Common myeloid progenitor, CD34-positive (primary cell): ENCODE measurements at regions not wholly inside any gene's neighbourhood (a gene's known extent, or its start where the extent isn't known, plus 50 kb on each side); places are given as distances from the start of the nearest gene placed in this dataset.

ENCODE experiments used
- CTCF ChIA-PET: fragments of 350-600 bp; sonication (Branson Sonifier 250); formaldehyde crosslinking; loops from one replicate; lab custom pipeline; 2021; ENCODE audit warnings: antibody characterized with exemption; lab: Charles Lee
- POLR2A ChIA-PET: fragments of 350-600 bp; sonication (Branson Sonifier 250); formaldehyde crosslinking; loops from one replicate; lab custom pipeline; 2021; ENCODE audit warnings: antibody characterized with exemption; lab: Charles Lee
- DNase-seq, 3 donors: peaks; one replicate each; pipeline versions ENCODE4 v3.0.0 to v3.0.0-alpha.2; 2013
- H3K27ac ChIP-seq, 2 experiments: 1 replicate in 1 of 2; 2 replicates in 1 of 2; pipeline ENCODE4 v1.7.0; 2013; ENCODE audit warnings: inconsistent platforms in 2 of 2, low read length in 2 of 2, mild to moderate bottlenecking in 2 of 2, low read depth in 1 of 2, moderate library complexity in 1 of 2; ENCODE audit not compliant: severe bottlenecking in 2 of 2, insufficient read depth in 1 of 2, poor library complexity in 1 of 2
- H3K27me3 ChIP-seq, 5 experiments: replicated peaks in 2 of 5; 1 replicate in 3 of 5; 2 replicates in 2 of 5; pipeline versions ENCODE4 v1.6.1 to v1.7.0; 2013; ENCODE audit warnings: low read length in 4 of 5, mild to moderate bottlenecking in 2 of 5, moderate library complexity in 2 of 5, inconsistent platforms in 1 of 5; ENCODE audit not compliant: insufficient read depth in 5 of 5, control insufficient read depth in 4 of 5
- H3K36me3 ChIP-seq, 4 experiments: 1 replicate in 2 of 4; 2 replicates in 2 of 4; pipeline versions ENCODE4 v1.6.1 to v1.7.0; 2013; ENCODE audit warnings: low read length in 3 of 4, control low read depth in 1 of 4, mild to moderate bottlenecking in 1 of 4; ENCODE audit not compliant: control insufficient read depth in 4 of 4, insufficient read depth in 4 of 4
- H3K4me1 ChIP-seq, 4 experiments: 1 replicate in 3 of 4; 2 replicates in 1 of 4; pipeline versions ENCODE4 v1.6.1 to v1.7.1; 2013; ENCODE audit warnings: low read length in 3 of 4, mild to moderate bottlenecking in 3 of 4, control low read depth in 1 of 4, inconsistent platforms in 1 of 4, moderate library complexity in 1 of 4; ENCODE audit not compliant: control insufficient read depth in 4 of 4, insufficient read depth in 4 of 4; ENCODE audit errors: control extremely low read depth in 1 of 4
- H3K4me3 ChIP-seq, 7 experiments: 1 replicate in 4 of 7; 2 replicates in 3 of 7; pipeline versions ENCODE4 v1.5.1 to v1.7.0; 2013; ENCODE audit warnings: mild to moderate bottlenecking in 7 of 7, low read length in 6 of 7, moderate library complexity in 6 of 7, inconsistent platforms in 2 of 7, low read depth in 2 of 7, control low read depth in 1 of 7; ENCODE audit not compliant: insufficient read depth in 4 of 7, control insufficient read depth in 1 of 7; ENCODE audit errors: extremely low read depth in 1 of 7
- H3K9me3 ChIP-seq, 5 experiments: 1 replicate in 4 of 5; 2 replicates in 1 of 5; pipeline versions ENCODE4 v1.6.1 to v1.7.1; 2013; ENCODE audit warnings: low read length in 4 of 5, mild to moderate bottlenecking in 2 of 5, inconsistent platforms in 1 of 5, low read depth in 1 of 5, moderate library complexity in 1 of 5; ENCODE audit not compliant: control insufficient read depth in 4 of 5, insufficient read depth in 2 of 5; ENCODE audit errors: control extremely low read depth in 1 of 5
- WGBS: methylation state at CpG from one replicate; pipeline ENCODE4 v1.1.5; 2013; ENCODE audit not compliant: insufficient coverage; 5-methylcytosine and 5-hydroxymethylcytosine counted together

GRCh38 chr7:10888861-10889260, 84.8 kb upstream of the PHF14 start:
- CTCF ChIA-PET, result interaction anchor here (0.6 to 3.3 kb wide), 4 partner anchors 18 to 325 kb away, joined by 3 to 10 read pairs (median 4); no protein-coding TSS in a partner anchor
- Histone ChIP-seq H3K4me3 (peak overlapping the region in 1 of 7 experiments; percentile 45), H3K36me3 (no peaks in the 10 kb centered on the region), H3K27me3 (no peaks in the 10 kb centered on the region), H3K27ac (no peak overlapping the region), H3K4me1 (peaks cover 0 to 9% (median 3%) of the 10 kb centered on the region in 4 experiments), H3K9me3 (no peaks in the 10 kb centered on the region)
- DNase-seq, result peak; percentile 22 to 75 (median 69)
- POLR2A ChIA-PET, result interaction anchor here (0.7 kb wide), 1 partner anchor 329 kb away, joined by 3 read pairs; no protein-coding TSS in a partner anchor
- 8% methylated on average over 6 of the region's 7 CpGs for WGBS

GRCh38 chr7:10889266-10889898, 84.3 kb upstream of the PHF14 start:
- H3K27me3 ChIP-seq, result no peaks in the 10 kb centered on the region
- H3K4me1 ChIP-seq, result peaks cover 0 to 9% (median 3%) of the 10 kb centered on the region in 4 experiments
- H3K4me3 ChIP-seq, result peak overlapping the region in 1 of 7 experiments; percentile 45
- H3K36me3 ChIP-seq, result no peaks in the 10 kb centered on the region
- POLR2A ChIA-PET, result interaction anchor here (0.7 kb wide), 1 partner anchor 329 kb away, joined by 3 read pairs; no protein-coding TSS in a partner anchor
- CTCF ChIA-PET, result interaction anchor here (0.6 to 3.3 kb wide), 4 partner anchors 17 to 324 kb away, joined by 3 to 10 read pairs (median 4); no protein-coding TSS in a partner anchor
- no peak overlapping the region for H3K27ac ChIP-seq
- DNase-seq, result peak; percentile 66 to 84 (median 82)
- WGBS, result 67% methylated on average over 9 of the region's 10 CpGs
- H3K9me3 ChIP-seq, result no peaks in the 10 kb centered on the region

GRCh38 chr7:10908600-10908999, 65.1 kb upstream of the PHF14 start:
- H3K36me3 ChIP-seq, result no peaks in the 10 kb centered on the region
- DNase-seq, result no peak
- H3K4me3 ChIP-seq, result no peak overlapping the region
- H3K4me1 ChIP-seq, result no peaks in the 10 kb centered on the region
- ChIA-PET POLR2A (no interaction called here), CTCF (no interaction called here)
- 87% methylated on average over 9 of the region's 9 CpGs for WGBS
- no peaks in the 10 kb centered on the region for H3K27me3 ChIP-seq
- H3K9me3 ChIP-seq, result peaks cover 2 to 18% (median 10%) of the 10 kb centered on the region in 5 experiments
- no peak overlapping the region for H3K27ac ChIP-seq

- CTCF ChIA-PET, result no interaction called here
- DNase-seq, result no peak
- Histone ChIP-seq H3K4me3 (no peak overlapping the region), H3K36me3 (no peaks in the 10 kb centered on the region), H3K4me1 (no peaks in the 10 kb centered on the region), H3K27me3 (no peaks in the 10 kb centered on the region), H3K9me3 (peaks cover 2 to 18% (median 10%) of the 10 kb centered on the region in 5 experiments), H3K27ac (no peak overlapping the region)
- 100% methylated on average over 2 of the region's 2 CpGs for WGBS
- POLR2A ChIA-PET, result no interaction called here
These were observed 63.2 kb upstream of the PHF14 start for GRCh38 chr7:10910447-10910846.

- Histone ChIP-seq H3K36me3 (no peaks in the 10 kb centered on the region), H3K27me3 (no peaks in the 10 kb centered on the region), H3K4me3 (no peak overlapping the region), H3K4me1 (no peaks in the 10 kb centered on the region), H3K9me3 (peaks cover 2 to 18% (median 10%) of the 10 kb centered on the region in 5 experiments), H3K27ac (no peak overlapping the region)
- ChIA-PET CTCF (no interaction called here), POLR2A (no interaction called here)
- 100% methylated on average over 1 of the region's 1 CpG for WGBS
- no peak for DNase-seq
These were observed 61.6 kb upstream of the PHF14 start for GRCh38 chr7:10912077-10912476.

- no peak for DNase-seq
- Histone ChIP-seq H3K4me3 (no peak overlapping the region), H3K27ac (no peak overlapping the region), H3K27me3 (no peaks in the 10 kb centered on the region), H3K36me3 (no peaks in the 10 kb centered on the region), H3K4me1 (peaks cover 0 to 4% (median 1%) of the 10 kb centered on the region in 4 experiments), H3K9me3 (peaks cover 2 to 18% (median 10%) of the 10 kb centered on the region in 5 experiments)
- ChIA-PET POLR2A (no interaction called here), CTCF (interaction anchor here (1.3 kb wide), 1 partner anchor 9 kb away, joined by 4 read pairs; no protein-coding TSS in a partner anchor)
- 100% methylated on average over 2 of the region's 2 CpGs for WGBS
These were observed 60.2 kb upstream of the PHF14 start for GRCh38 chr7:10913457-10913856.

GRCh38 chr7:10918093-10918590, 55.5 kb upstream of the PHF14 start:
- Histone ChIP-seq H3K27me3 (no peaks in the 10 kb centered on the region), H3K9me3 (peaks cover 0 to under 1% (median 0%) of the 10 kb centered on the region in 5 experiments), H3K4me1 (peaks cover 0 to 13% (median 1%) of the 10 kb centered on the region in 4 experiments), H3K36me3 (no peaks in the 10 kb centered on the region), H3K27ac (no peak overlapping the region), H3K4me3 (no peak overlapping the region)
- ChIA-PET CTCF (no interaction called here), POLR2A (no interaction called here)
- 15% methylated on average over 3 of the region's 4 CpGs for WGBS
- no peak for DNase-seq
